NOMO-1 (cell line): ENCODE measurements at regions not wholly inside any gene's neighbourhood (a gene's known extent, or its start where the extent isn't known, plus 50 kb on each side); places are given as distances from the start of the nearest gene placed in this dataset.

Experiments used
- DNase-seq, 2 experiments: peaks; one replicate each; lab custom pipeline; 2025; ENCODE audit not compliant: unreplicated experiment in 2 of 2; lab: John Stamatoyannopoulos, UW

- no peak for DNase-seq
Measured at GRCh38 chr12:94789510-94790225, 139.3 kb upstream of the TMCC3 start.

GRCh38 chr12:94788298-94788697 is 137.9 kb upstream of the TMCC3 start:
- DNase-seq: no peak

GRCh38 chr12:94786906-94787305 is 136.5 kb upstream of the TMCC3 start:
- no peak for DNase-seq

- DNase-seq: peak in 1 of 2 experiments; percentile 42
Measured at GRCh38 chr12:94783862-94784261, 133.5 kb upstream of the TMCC3 start.

- DNase-seq: no peak
Measured at GRCh38 chr12:94783343-94783742, 133.0 kb upstream of the TMCC3 start.

GRCh38 chr12:94781835-94782234 is 131.5 kb upstream of the TMCC3 start:
- DNase-seq: no peak

- no peak for DNase-seq
Measured at GRCh38 chr12:94779485-94779884, 129.1 kb upstream of the TMCC3 start.

- DNase-seq: no peak
Measured at GRCh38 chr12:94777936-94778335, 127.6 kb upstream of the TMCC3 start.

- DNase-seq: no peak
Measured at GRCh38 chr12:94775710-94776109, 125.4 kb upstream of the TMCC3 start.

GRCh38 chr12:94771741-94772140 is 121.4 kb upstream of the TMCC3 start:
- no peak for DNase-seq

- no peak for DNase-seq
Measured at GRCh38 chr12:94771199-94771598, 120.8 kb upstream of the TMCC3 start.

GRCh38 chr12:94770791-94771190 is 120.4 kb upstream of the TMCC3 start:
- no peak for DNase-seq

GRCh38 chr12:94769776-94770759 is 119.7 kb upstream of the TMCC3 start:
- peak; percentile 51 to 60 for DNase-seq

- DNase-seq: peak; percentile 18 to 59
Measured at GRCh38 chr12:94769047-94769420, 118.7 kb upstream of the TMCC3 start.

- DNase-seq: no peak
Measured at GRCh38 chr12:94768398-94769046, 118.2 kb upstream of the TMCC3 start.

- no peak for DNase-seq
Measured at GRCh38 chr12:94767956-94768355, 117.6 kb upstream of the TMCC3 start.

- DNase-seq: no peak
Measured at GRCh38 chr12:94766397-94766796, 116.0 kb upstream of the TMCC3 start.

- DNase-seq: no peak
Measured at GRCh38 chr12:94763462-94763861, 113.1 kb upstream of the TMCC3 start.

- DNase-seq: no peak
Measured at GRCh38 chr12:94762943-94763342, 112.6 kb upstream of the TMCC3 start.

- DNase-seq: peak in 1 of 2 experiments; percentile 45
Measured at GRCh38 chr12:94762259-94762942, 112.0 kb upstream of the TMCC3 start.

GRCh38 chr12:94761559-94761958 is 111.2 kb upstream of the TMCC3 start:
- no peak for DNase-seq
